ENCODE measurements at regions not wholly inside any gene's neighbourhood (a gene's known extent, or its start where the extent isn't known, plus 50 kb on each side); places are given as distances from the start of the nearest gene placed in this dataset.

DNA sequence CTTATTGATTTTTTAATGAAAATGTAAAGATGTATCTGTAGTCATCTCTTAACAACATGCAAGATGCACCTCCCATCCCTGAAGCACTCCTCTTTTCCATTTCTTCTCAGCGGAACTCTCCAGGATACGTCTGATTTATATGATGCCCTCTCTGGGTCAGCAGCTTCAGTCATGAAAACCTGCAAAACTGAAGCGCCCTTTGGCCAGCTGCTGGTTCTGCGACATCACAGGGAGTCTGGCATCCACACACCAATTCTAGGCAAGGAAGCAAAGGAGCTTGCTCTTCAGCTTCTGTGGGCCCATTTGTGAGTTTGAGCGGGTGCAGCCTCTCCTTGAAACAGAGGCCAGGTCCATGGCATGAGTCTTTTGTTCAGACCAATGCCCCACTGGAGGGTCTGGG is 1253.3 kb downstream of the TBC1D22A start:
- no peak for TF ChIP-seq POLR2AphosphoS5 (IDR thresholded peaks at IDR 0.05; ENCODE audit: low read depth, low read length)
- TF ChIP-seq, protein P1, sequence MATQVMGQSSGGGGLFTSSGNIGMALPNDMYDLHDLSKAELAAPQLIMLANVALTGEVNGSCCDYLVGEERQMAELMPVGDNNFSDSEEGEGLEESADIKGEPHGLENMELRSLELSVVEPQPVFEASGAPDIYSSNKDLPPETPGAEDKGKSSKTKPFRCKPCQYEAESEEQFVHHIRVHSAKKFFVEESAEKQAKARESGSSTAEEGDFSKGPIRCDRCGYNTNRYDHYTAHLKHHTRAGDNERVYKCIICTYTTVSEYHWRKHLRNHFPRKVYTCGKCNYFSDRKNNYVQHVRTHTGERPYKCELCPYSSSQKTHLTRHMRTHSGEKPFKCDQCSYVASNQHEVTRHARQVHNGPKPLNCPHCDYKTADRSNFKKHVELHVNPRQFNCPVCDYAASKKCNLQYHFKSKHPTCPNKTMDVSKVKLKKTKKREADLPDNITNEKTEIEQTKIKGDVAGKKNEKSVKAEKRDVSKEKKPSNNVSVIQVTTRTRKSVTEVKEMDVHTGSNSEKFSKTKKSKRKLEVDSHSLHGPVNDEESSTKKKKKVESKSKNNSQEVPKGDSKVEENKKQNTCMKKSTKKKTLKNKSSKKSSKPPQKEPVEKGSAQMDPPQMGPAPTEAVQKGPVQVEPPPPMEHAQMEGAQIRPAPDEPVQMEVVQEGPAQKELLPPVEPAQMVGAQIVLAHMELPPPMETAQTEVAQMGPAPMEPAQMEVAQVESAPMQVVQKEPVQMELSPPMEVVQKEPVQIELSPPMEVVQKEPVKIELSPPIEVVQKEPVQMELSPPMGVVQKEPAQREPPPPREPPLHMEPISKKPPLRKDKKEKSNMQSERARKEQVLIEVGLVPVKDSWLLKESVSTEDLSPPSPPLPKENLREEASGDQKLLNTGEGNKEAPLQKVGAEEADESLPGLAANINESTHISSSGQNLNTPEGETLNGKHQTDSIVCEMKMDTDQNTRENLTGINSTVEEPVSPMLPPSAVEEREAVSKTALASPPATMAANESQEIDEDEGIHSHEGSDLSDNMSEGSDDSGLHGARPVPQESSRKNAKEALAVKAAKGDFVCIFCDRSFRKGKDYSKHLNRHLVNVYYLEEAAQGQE (IDR thresholded peaks at IDR 0.05; ENCODE audit: insufficient read depth in 1 of 2, low read depth in 2 of 2, low read length in 1 of 2), result no peak
- no peak for TF ChIP-seq CTCF (IDR thresholded peaks at IDR 0.05)

All from Panc1 (cell line).